Suprapubic skin (tissue), 4 donors: ENCODE measurements at regions not wholly inside any gene's neighbourhood (a gene's known extent, or its start where the extent isn't known, plus 50 kb on each side); places are given as distances from the start of the nearest gene placed in this dataset.

Source experiments
- DNase-seq, 2 donors: peaks; one replicate each; pipeline ENCODE4 v3.0.0-alpha.2; 2019; ENCODE audit warnings: low spot score in 2 of 2
- H3K27ac ChIP-seq: fragments of 200-600 bp; sonication (generic); one replicate; pipeline ENCODE4 v1.5.1; 2019
- H3K27me3 ChIP-seq: fragments of 200-600 bp; sonication (generic); one replicate; pipeline ENCODE4 v1.5.1; 2019
- H3K36me3 ChIP-seq: fragments of 200-600 bp; sonication (generic); one replicate; pipeline ENCODE4 v1.5.1; 2019
- H3K4me1 ChIP-seq: fragments of 200-600 bp; sonication (generic); one replicate; pipeline ENCODE4 v1.5.1; 2019
- H3K4me3 ChIP-seq: fragments of 200-600 bp; sonication (generic); one replicate; pipeline ENCODE4 v1.5.1; 2019; ENCODE audit warnings: mild to moderate bottlenecking
- H3K9me3 ChIP-seq: fragments of 200-600 bp; sonication (generic); one replicate; pipeline ENCODE4 v1.5.1; 2019
- EP300 ChIP-seq: sonication (generic); formaldehyde crosslinking; IDR thresholded peaks from one replicate; pipeline ENCODE4 v1.6.1; 2017; ENCODE audit warnings: antibody characterized with exemption
- POLR2A ChIP-seq, 2 donors: fragments of 450-650 bp; IDR thresholded peaks; one replicate each; pipeline ENCODE4 v1.6.1; 2017; ENCODE audit warnings: antibody characterized with exemption in 2 of 2, mild to moderate bottlenecking in 2 of 2, moderate library complexity in 2 of 2
- POLR2AphosphoS5 ChIP-seq, 3 donors: sonication (generic); formaldehyde crosslinking; IDR thresholded peaks; one replicate each; pipeline ENCODE4 v1.6.1; 2017; ENCODE audit warnings: antibody characterized with exemption in 3 of 3
- WGBS: methylation state at CpG from one replicate; pipeline ENCODE4 v1.1.5; 2018; 5-methylcytosine and 5-hydroxymethylcytosine counted together
- TF ChIP-seq, protein P1 (sequence below), 2 donors: fragments of 200-600 bp in 1 of 2; fragments of 450-650 bp in 1 of 2; sonication (generic) in 1 of 2; IDR thresholded peaks; one replicate each; pipeline ENCODE4 v1.5.1; 2016 to 2019; ENCODE audit warnings: antibody characterized with exemption in 2 of 2, mild to moderate bottlenecking in 1 of 2, moderate library complexity in 1 of 2

- TF ChIP-seq POLR2AphosphoS5 (IDR thresholded peaks at IDR 0.05) (no peak), POLR2A (IDR thresholded peaks at IDR 0.05) (no peak)
- TF ChIP-seq, protein P1, sequence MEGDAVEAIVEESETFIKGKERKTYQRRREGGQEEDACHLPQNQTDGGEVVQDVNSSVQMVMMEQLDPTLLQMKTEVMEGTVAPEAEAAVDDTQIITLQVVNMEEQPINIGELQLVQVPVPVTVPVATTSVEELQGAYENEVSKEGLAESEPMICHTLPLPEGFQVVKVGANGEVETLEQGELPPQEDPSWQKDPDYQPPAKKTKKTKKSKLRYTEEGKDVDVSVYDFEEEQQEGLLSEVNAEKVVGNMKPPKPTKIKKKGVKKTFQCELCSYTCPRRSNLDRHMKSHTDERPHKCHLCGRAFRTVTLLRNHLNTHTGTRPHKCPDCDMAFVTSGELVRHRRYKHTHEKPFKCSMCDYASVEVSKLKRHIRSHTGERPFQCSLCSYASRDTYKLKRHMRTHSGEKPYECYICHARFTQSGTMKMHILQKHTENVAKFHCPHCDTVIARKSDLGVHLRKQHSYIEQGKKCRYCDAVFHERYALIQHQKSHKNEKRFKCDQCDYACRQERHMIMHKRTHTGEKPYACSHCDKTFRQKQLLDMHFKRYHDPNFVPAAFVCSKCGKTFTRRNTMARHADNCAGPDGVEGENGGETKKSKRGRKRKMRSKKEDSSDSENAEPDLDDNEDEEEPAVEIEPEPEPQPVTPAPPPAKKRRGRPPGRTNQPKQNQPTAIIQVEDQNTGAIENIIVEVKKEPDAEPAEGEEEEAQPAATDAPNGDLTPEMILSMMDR (IDR thresholded peaks at IDR 0.05): no peak
- 86% methylated on average over 2 of the region's 2 CpGs for WGBS
- H3K4me3 ChIP-seq: no peak overlapping the region
- peak in 1 of 2 donors; percentile 50 for DNase-seq
- no peaks in the 10 kb centered on the region for H3K9me3 ChIP-seq
- no peaks in the 10 kb centered on the region for H3K36me3 ChIP-seq
- H3K27ac ChIP-seq: no peak overlapping the region
- H3K27me3 ChIP-seq: no peaks in the 10 kb centered on the region
- H3K4me1 ChIP-seq: peaks cover 10% of the 10 kb centered on the region
These were observed 112.1 kb downstream of the RPL27A start for GRCh38 chr11:8794677-8795103.

- H3K27ac ChIP-seq: no peak overlapping the region
- H3K9me3 ChIP-seq: no peaks in the 10 kb centered on the region
- WGBS: 0% methylated on average over 1 of the region's 1 CpG
- no peak for DNase-seq
- no peaks in the 10 kb centered on the region for H3K4me1 ChIP-seq
- H3K36me3 ChIP-seq: no peaks in the 10 kb centered on the region
- no peaks in the 10 kb centered on the region for H3K27me3 ChIP-seq
- H3K4me3 ChIP-seq: no peak overlapping the region
- TF ChIP-seq POLR2A (IDR thresholded peaks at IDR 0.05) (no peak), POLR2AphosphoS5 (IDR thresholded peaks at IDR 0.05) (no peak), EP300 (no peak)
- TF ChIP-seq, protein P1 (IDR thresholded peaks at IDR 0.05): no peak
These were observed 114.0 kb upstream of the AKIP1 start for GRCh38 chr11:8796941-8797340.

- Histone ChIP-seq H3K27ac (no peak overlapping the region), H3K9me3 (no peaks in the 10 kb centered on the region), H3K4me3 (no peak overlapping the region), H3K36me3 (no peaks in the 10 kb centered on the region), H3K27me3 (no peaks in the 10 kb centered on the region), H3K4me1 (no peaks in the 10 kb centered on the region)
- no peak for DNase-seq
- TF ChIP-seq, protein P1 (IDR thresholded peaks at IDR 0.05): no peak
- TF ChIP-seq EP300 (no peak), POLR2A (IDR thresholded peaks at IDR 0.05) (no peak), POLR2AphosphoS5 (IDR thresholded peaks at IDR 0.05) (no peak)
- WGBS: 88% methylated on average over 2 of the region's 2 CpGs
These were observed 111.7 kb upstream of the AKIP1 start for GRCh38 chr11:8799273-8799672.

- H3K27ac ChIP-seq: no peak overlapping the region
- peak in 1 of 2 donors; percentile 18 for DNase-seq
- H3K4me3 ChIP-seq: no peak overlapping the region
- TF ChIP-seq EP300 (no peak), POLR2A (IDR thresholded peaks at IDR 0.05) (no peak), POLR2AphosphoS5 (IDR thresholded peaks at IDR 0.05) (no peak)
- TF ChIP-seq, protein P1 (IDR thresholded peaks at IDR 0.05): no peak
- 47% methylated on average over 1 of the region's 1 CpG for WGBS
- no peaks in the 10 kb centered on the region for H3K27me3 ChIP-seq
- H3K9me3 ChIP-seq: no peaks in the 10 kb centered on the region
- H3K4me1 ChIP-seq: no peaks in the 10 kb centered on the region
- H3K36me3 ChIP-seq: no peaks in the 10 kb centered on the region
These were observed 110.4 kb upstream of the AKIP1 start for GRCh38 chr11:8800520-8801110.

DNA sequence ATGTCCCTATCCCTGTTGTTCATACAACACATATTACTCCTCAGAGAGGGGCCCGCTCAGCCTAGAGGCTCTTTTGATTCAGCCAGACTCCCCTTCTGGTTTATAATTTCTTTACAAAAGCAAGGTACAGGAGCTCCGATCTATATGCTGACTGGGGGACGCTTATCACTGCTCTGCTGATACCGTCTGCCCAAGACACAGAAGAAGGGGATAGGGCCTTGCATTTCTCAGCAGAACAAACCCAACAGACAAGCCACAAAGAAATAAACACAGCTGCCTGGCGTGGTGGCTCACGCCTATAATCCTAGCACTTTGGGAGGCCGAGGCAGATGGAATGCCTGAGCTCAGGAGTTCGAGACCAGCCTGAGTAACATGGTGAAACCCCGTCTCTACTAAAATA, 109.9 kb upstream of the AKIP1 start:
- Histone ChIP-seq H3K27me3 (no peaks in the 10 kb centered on the region), H3K9me3 (no peaks in the 10 kb centered on the region), H3K27ac (no peak overlapping the region), H3K4me3 (no peak overlapping the region), H3K36me3 (no peaks in the 10 kb centered on the region), H3K4me1 (peaks cover 5% of the 10 kb centered on the region)
- TF ChIP-seq, protein P1 (IDR thresholded peaks at IDR 0.05): no peak
- TF ChIP-seq POLR2A (IDR thresholded peaks at IDR 0.05) (no peak), POLR2AphosphoS5 (IDR thresholded peaks at IDR 0.05) (no peak), EP300 (no peak)
- no peak for DNase-seq
- WGBS: 93% methylated on average over 9 of the region's 9 CpGs
